ENCODE measurements at regions not wholly inside any gene's neighbourhood (a gene's known extent, or its start where the extent isn't known, plus 50 kb on each side); places are given as distances from the start of the nearest gene placed in this dataset.
A peak's percentile ranks its signal among the peaks of the same experiment; 100 is the strongest.

- H3K4me3 Mint-ChIP-seq = peak overlapping the region; percentile 46
- peak overlapping the region; percentile 40 for H3K27ac Mint-ChIP-seq
- no peaks in the 10 kb centered on the region for H3K36me3 Mint-ChIP-seq (ENCODE audit: low read depth)
- peaks cover 67% of the 10 kb centered on the region for H3K4me1 Mint-ChIP-seq
- H3K9me3 Mint-ChIP-seq = no peaks in the 10 kb centered on the region
- DNase-seq = peak; percentile 77
- no peaks in the 10 kb centered on the region for H3K27me3 Mint-ChIP-seq (ENCODE audit: low read depth, poor library complexity)
- no peak for TF ChIP-seq CTCF (IDR thresholded peaks at IDR 0.05)
These were observed 568.4 kb downstream of the TNS1 start for GRCh38 chr2:217434180-217434975.

- Mint-ChIP-seq H3K36me3 (ENCODE audit: low read depth) (no peaks in the 10 kb centered on the region), H3K27ac (peak overlapping the region; percentile 40), H3K4me3 (no peak overlapping the region), H3K9me3 (no peaks in the 10 kb centered on the region), H3K4me1 (peaks cover 67% of the 10 kb centered on the region), H3K27me3 (ENCODE audit: low read depth, poor library complexity) (no peaks in the 10 kb centered on the region)
- no peak for TF ChIP-seq CTCF (IDR thresholded peaks at IDR 0.05)
- peak; percentile 13 for DNase-seq
These were observed 569.3 kb downstream of the TNS1 start for GRCh38 chr2:217433522-217433921.

GRCh38 chr2:217431577-217432269 is 571.1 kb downstream of the TNS1 start:
- no peaks in the 10 kb centered on the region for H3K27me3 Mint-ChIP-seq (ENCODE audit: low read depth, poor library complexity)
- peaks cover 55% of the 10 kb centered on the region for H3K4me1 Mint-ChIP-seq
- no peak overlapping the region for H3K4me3 Mint-ChIP-seq
- peaks cover 14% of the 10 kb centered on the region for H3K36me3 Mint-ChIP-seq (ENCODE audit: low read depth)
- no peak for DNase-seq
- no peak for TF ChIP-seq CTCF (IDR thresholded peaks at IDR 0.05)
- no peaks in the 10 kb centered on the region for H3K9me3 Mint-ChIP-seq
- H3K27ac Mint-ChIP-seq = peak overlapping the region; percentile 0

GRCh38 chr2:217430916-217431576 is 571.2 kb upstream of the TNP1 start:
- Mint-ChIP-seq H3K27me3 (ENCODE audit: low read depth, poor library complexity) (no peaks in the 10 kb centered on the region), H3K4me1 (peaks cover 48% of the 10 kb centered on the region), H3K9me3 (peaks cover under 1% of the 10 kb centered on the region), H3K27ac (no peak overlapping the region), H3K36me3 (ENCODE audit: low read depth) (peaks cover 16% of the 10 kb centered on the region), H3K4me3 (no peak overlapping the region)
- DNase-seq = no peak
- TF ChIP-seq CTCF (IDR thresholded peaks at IDR 0.05) = no peak

- Mint-ChIP-seq H3K9me3 (peaks cover 10% of the 10 kb centered on the region), H3K27ac (no peak overlapping the region), H3K36me3 (ENCODE audit: low read depth) (peaks cover 26% of the 10 kb centered on the region), H3K4me1 (peaks cover 38% of the 10 kb centered on the region), H3K4me3 (no peak overlapping the region), H3K27me3 (ENCODE audit: low read depth, poor library complexity) (no peaks in the 10 kb centered on the region)
- no peak for DNase-seq
- TF ChIP-seq CTCF (IDR thresholded peaks at IDR 0.05) = no peak
These were observed 570.2 kb upstream of the TNP1 start for GRCh38 chr2:217429981-217430500.

All from nephron progenitor cell (in vitro differentiated cells).